ENCODE measurements at regions not wholly inside any gene's neighbourhood (a gene's known extent, or its start where the extent isn't known, plus 50 kb on each side); places are given as distances from the start of the nearest gene placed in this dataset.

DNA sequence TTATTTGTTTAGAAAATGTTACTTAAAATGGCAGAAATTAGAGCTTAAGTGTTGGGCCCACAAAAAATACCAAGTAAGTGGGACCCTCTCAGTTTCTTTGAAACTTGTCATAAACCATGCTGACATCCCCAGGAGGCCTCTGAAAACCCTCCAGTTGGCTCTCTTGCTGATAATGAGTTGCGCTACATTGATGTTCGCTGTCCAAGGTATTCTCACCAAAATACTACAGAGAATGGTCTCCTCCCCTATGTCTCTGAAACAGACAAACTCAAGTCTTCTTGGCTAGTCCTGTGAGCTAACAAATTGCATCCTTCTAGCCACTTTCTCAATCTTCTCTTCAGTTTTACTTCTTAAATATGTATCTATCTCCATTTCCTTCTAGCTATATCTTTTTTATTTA is 669.4 kb downstream of the IRS1 start:
- 94% methylated on average over 2 of the region's 2 CpGs for WGBS (ENCODE audit: low lambda C conversion rate)
- Histone ChIP-seq H3K9me3 (ENCODE audit: low read length) (no peaks in the 10 kb centered on the region), H4K20me1 (ENCODE audit: insufficient read depth, low read length) (no peaks in the 10 kb centered on the region), H3K27me3 (ENCODE audit: control insufficient read depth in 1 of 2, insufficient read depth in 2 of 2, low read length in 2 of 2) (no peaks in the 10 kb centered on the region), H2AFZ (ENCODE audit: low read length) (no peak overlapping the region), H3K9ac (ENCODE audit: insufficient read depth, low read depth, low read length) (no peak overlapping the region), H3K27ac (ENCODE audit: extremely low read length, insufficient read depth, low read length) (no peak overlapping the region), H3K36me3 (replicated peaks in 1 of 2; ENCODE audit: control insufficient read depth in 1 of 2, insufficient read depth in 2 of 2, low read length in 2 of 2) (no peaks in the 10 kb centered on the region), H3K4me2 (ENCODE audit: low read depth, low read length) (no peak overlapping the region), H3K79me2 (ENCODE audit: insufficient read depth, low read length) (no peaks in the 10 kb centered on the region), H3K4me1 (ENCODE audit: insufficient read depth, low read length) (peaks cover 7% of the 10 kb centered on the region), H3K4me3 (replicated peaks in 1 of 3; ENCODE audit: insufficient read depth in 1 of 3, low read depth in 2 of 3, low read length in 3 of 3) (no peak overlapping the region)
- no peak for DNase-seq (ENCODE audit: low spot score)
- ChIA-PET CTCF (ENCODE audit: low intra/inter-chr PET ratio, low total read pairs) (no interaction called here), POLR2A (no interaction called here)
- TF ChIP-seq, protein P1, sequence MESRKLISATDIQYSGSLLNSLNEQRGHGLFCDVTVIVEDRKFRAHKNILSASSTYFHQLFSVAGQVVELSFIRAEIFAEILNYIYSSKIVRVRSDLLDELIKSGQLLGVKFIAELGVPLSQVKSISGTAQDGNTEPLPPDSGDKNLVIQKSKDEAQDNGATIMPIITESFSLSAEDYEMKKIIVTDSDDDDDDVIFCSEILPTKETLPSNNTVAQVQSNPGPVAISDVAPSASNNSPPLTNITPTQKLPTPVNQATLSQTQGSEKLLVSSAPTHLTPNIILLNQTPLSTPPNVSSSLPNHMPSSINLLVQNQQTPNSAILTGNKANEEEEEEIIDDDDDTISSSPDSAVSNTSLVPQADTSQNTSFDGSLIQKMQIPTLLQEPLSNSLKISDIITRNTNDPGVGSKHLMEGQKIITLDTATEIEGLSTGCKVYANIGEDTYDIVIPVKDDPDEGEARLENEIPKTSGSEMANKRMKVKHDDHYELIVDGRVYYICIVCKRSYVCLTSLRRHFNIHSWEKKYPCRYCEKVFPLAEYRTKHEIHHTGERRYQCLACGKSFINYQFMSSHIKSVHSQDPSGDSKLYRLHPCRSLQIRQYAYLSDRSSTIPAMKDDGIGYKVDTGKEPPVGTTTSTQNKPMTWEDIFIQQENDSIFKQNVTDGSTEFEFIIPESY (CRISPR knock-in tag; IDR thresholded peaks at IDR 0.05), result 0 out of 2 replicates have a peak, but pooled peaks have one; percentile 24
- TF ChIP-seq MIER2 (CRISPR knock-in tag; IDR thresholded peaks at IDR 0.05) (peak; percentile 94), ZIK1 (CRISPR knock-in tag; IDR thresholded peaks at IDR 0.05; ENCODE audit: borderline replicate concordance, low read depth) (no peak), EHMT2 (IDR thresholded peaks at IDR 0.05; ENCODE audit: borderline replicate concordance, low read depth, low read length) (0 out of 2 replicates have a peak, but pooled peaks have one; percentile 47)
- TF ChIP-seq, protein P2, sequence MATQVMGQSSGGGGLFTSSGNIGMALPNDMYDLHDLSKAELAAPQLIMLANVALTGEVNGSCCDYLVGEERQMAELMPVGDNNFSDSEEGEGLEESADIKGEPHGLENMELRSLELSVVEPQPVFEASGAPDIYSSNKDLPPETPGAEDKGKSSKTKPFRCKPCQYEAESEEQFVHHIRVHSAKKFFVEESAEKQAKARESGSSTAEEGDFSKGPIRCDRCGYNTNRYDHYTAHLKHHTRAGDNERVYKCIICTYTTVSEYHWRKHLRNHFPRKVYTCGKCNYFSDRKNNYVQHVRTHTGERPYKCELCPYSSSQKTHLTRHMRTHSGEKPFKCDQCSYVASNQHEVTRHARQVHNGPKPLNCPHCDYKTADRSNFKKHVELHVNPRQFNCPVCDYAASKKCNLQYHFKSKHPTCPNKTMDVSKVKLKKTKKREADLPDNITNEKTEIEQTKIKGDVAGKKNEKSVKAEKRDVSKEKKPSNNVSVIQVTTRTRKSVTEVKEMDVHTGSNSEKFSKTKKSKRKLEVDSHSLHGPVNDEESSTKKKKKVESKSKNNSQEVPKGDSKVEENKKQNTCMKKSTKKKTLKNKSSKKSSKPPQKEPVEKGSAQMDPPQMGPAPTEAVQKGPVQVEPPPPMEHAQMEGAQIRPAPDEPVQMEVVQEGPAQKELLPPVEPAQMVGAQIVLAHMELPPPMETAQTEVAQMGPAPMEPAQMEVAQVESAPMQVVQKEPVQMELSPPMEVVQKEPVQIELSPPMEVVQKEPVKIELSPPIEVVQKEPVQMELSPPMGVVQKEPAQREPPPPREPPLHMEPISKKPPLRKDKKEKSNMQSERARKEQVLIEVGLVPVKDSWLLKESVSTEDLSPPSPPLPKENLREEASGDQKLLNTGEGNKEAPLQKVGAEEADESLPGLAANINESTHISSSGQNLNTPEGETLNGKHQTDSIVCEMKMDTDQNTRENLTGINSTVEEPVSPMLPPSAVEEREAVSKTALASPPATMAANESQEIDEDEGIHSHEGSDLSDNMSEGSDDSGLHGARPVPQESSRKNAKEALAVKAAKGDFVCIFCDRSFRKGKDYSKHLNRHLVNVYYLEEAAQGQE (IDR thresholded peaks at IDR 0.05; ENCODE audit: borderline replicate concordance in 1 of 2, low read depth in 1 of 2, low read length in 2 of 2), result peak; percentile 48 to 95
- BruUV-seq (replicated peaks), result no TSS peak
- intact Hi-C loops (cut with micrococcal nuclease; ENCODE audit: unreplicated experiment), result no loop called here
- FAIRE-seq, result no peak
- in situ Hi-C loops (cut with HindIII; ENCODE audit: extremely low pct_ligation_motif_present, low pct_unique_long_range_greater_than_20kb), result no loop called here
- ATAC-seq, result no peak
